Gastrocnemius medialis (tissue), 4 donors: ENCODE measurements at regions not wholly inside any gene's neighbourhood (a gene's known extent, or its start where the extent isn't known, plus 50 kb on each side); places are given as distances from the start of the nearest gene placed in this dataset.

Experiments used
- POLR2A ChIP-seq, 2 donors: fragments of 450-650 bp; IDR thresholded peaks; one replicate each; pipeline ENCODE4 v1.6.1; 2017; ENCODE audit warnings: antibody characterized with exemption in 2 of 2, mild to moderate bottlenecking in 2 of 2, moderate library complexity in 2 of 2
- TF ChIP-seq, protein P1 (sequence below), 5 experiments: fragments of 450-650 bp in 3 of 5; fragments of 200-600 bp in 2 of 5; sonication (generic) in 2 of 5; IDR thresholded peaks in 4 of 5; conservative IDR thresholded peaks in 1 of 5; 1 replicate in 4 of 5; 2 replicates in 1 of 5; pipeline ENCODE4 v1.5.1; 2016 to 2019; ENCODE audit warnings: antibody characterized with exemption in 5 of 5, mild to moderate bottlenecking in 3 of 5, moderate library complexity in 3 of 5

GRCh38 chr4:23333946-23334878 lies 555.6 kb downstream of the PPARGC1A start:
- TF ChIP-seq, protein P1, sequence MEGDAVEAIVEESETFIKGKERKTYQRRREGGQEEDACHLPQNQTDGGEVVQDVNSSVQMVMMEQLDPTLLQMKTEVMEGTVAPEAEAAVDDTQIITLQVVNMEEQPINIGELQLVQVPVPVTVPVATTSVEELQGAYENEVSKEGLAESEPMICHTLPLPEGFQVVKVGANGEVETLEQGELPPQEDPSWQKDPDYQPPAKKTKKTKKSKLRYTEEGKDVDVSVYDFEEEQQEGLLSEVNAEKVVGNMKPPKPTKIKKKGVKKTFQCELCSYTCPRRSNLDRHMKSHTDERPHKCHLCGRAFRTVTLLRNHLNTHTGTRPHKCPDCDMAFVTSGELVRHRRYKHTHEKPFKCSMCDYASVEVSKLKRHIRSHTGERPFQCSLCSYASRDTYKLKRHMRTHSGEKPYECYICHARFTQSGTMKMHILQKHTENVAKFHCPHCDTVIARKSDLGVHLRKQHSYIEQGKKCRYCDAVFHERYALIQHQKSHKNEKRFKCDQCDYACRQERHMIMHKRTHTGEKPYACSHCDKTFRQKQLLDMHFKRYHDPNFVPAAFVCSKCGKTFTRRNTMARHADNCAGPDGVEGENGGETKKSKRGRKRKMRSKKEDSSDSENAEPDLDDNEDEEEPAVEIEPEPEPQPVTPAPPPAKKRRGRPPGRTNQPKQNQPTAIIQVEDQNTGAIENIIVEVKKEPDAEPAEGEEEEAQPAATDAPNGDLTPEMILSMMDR (IDR thresholded peaks at IDR 0.05 in 4 of 5, conservative IDR thresholded peaks at IDR 0.05 in 1 of 5) = peak in 1 of 5 experiments; percentile 28
- TF ChIP-seq POLR2A (IDR thresholded peaks at IDR 0.05) = no peak
